LNCaP clone FGC (cell line): ENCODE measurements at regions not wholly inside any gene's neighbourhood (a gene's known extent, or its start where the extent isn't known, plus 50 kb on each side); places are given as distances from the start of the nearest gene placed in this dataset.
"Not testable (repeated sequence)": the region's sequence is repeated elsewhere in the genome, so short reads cannot be mapped to it uniquely, and the experiment has no call there.

Experiments
- DNase-seq: peaks from one replicate; pipeline ENCODE4 v3.0.0-alpha.2; 2011; ENCODE audit warnings: low read depth
- H3K4me3 ChIP-seq: 2 replicates; pipeline ENCODE4 v1.5.1; 2011; ENCODE audit warnings: mild to moderate bottlenecking, low read depth, low read length, control low read depth
- CTCF ChIP-seq: IDR thresholded peaks from 2 replicates; pipeline ENCODE4 v1.5.1; 2012; ENCODE audit warnings: mild to moderate bottlenecking; ENCODE audit not compliant: control insufficient read depth, insufficient read depth; ENCODE audit errors: extremely low read depth

- no peak for DNase-seq
- TF ChIP-seq CTCF, result no peak
- no peak overlapping the region for H3K4me3 ChIP-seq
Observed at GRCh38 chr16:64282181-64282580, 839.7 kb downstream of the CDH11 start.

GRCh38 chr16:64280317-64280716, 841.5 kb downstream of the CDH11 start:
- no peak for TF ChIP-seq CTCF
- DNase-seq, result no peak
- H3K4me3 ChIP-seq, result no peak overlapping the region

GRCh38 chr16:64278196-64278595, 843.7 kb downstream of the CDH11 start:
- H3K4me3 ChIP-seq, result no peak overlapping the region
- DNase-seq, result no peak
- TF ChIP-seq CTCF, result no peak

GRCh38 chr16:64276646-64277045, 845.2 kb downstream of the CDH11 start:
- DNase-seq, result no peak
- TF ChIP-seq CTCF, result no peak
- no peak overlapping the region for H3K4me3 ChIP-seq

- TF ChIP-seq CTCF, result no peak
- no peak overlapping the region for H3K4me3 ChIP-seq
- no peak for DNase-seq
Observed at GRCh38 chr16:64272028-64272427, 849.8 kb downstream of the CDH11 start.

- H3K4me3 ChIP-seq, result no peak overlapping the region
- no peak for TF ChIP-seq CTCF
- no peak for DNase-seq
Observed at GRCh38 chr16:64269756-64270155, 852.1 kb downstream of the CDH11 start.

- H3K4me3 ChIP-seq, result no peak overlapping the region
- DNase-seq, result no peak
- no peak for TF ChIP-seq CTCF
Observed at GRCh38 chr16:64265756-64266155, 856.1 kb downstream of the CDH11 start.

- DNase-seq, H3K4me3 ChIP-seq: not testable (repeated sequence)
Observed at GRCh38 chr16:64260631-64261401, 861.0 kb downstream of the CDH11 start.
